Choroid plexus epithelial cell (primary cell): ENCODE measurements at regions not wholly inside any gene's neighbourhood (a gene's known extent, or its start where the extent isn't known, plus 50 kb on each side); places are given as distances from the start of the nearest gene placed in this dataset.

Source experiments
- DNase-seq: peaks from one replicate; pipeline ENCODE4 v3.0.0-alpha.2; 2010; ENCODE audit warnings: low read depth
- H3K4me3 ChIP-seq: 2 replicates; pipeline ENCODE4 v1.5.1; 2011; ENCODE audit warnings: low read depth, mild to moderate bottlenecking, control low read depth, low read length, moderate library complexity
- TF ChIP-seq, protein P1 (sequence below): conservative IDR thresholded peaks from 2 replicates; pipeline ENCODE4 v1.5.1; 2011; ENCODE audit warnings: low read depth, mild to moderate bottlenecking, control low read depth, inconsistent platforms, low read length, moderate library complexity

DNA sequence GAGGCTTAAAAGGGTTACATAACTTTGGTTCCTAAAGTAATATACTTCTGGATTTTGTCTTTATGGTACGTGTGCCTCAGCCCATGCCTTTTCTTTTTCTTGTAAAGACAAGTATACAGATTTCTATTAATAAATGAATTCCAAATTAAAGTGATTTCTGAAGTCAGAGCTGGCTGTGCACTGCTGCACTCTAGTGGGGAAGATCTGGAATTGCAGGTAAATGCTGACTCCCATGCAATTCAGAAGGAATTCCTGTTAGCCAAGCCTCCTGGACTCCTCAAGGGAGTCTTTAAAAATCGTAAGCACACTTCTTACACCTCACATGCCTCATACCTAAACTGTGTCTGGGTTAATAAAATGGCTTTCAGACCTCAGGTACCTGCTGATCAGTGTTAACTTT lies 118.4 kb upstream of the SLC7A1 start:
- TF ChIP-seq, protein P1, sequence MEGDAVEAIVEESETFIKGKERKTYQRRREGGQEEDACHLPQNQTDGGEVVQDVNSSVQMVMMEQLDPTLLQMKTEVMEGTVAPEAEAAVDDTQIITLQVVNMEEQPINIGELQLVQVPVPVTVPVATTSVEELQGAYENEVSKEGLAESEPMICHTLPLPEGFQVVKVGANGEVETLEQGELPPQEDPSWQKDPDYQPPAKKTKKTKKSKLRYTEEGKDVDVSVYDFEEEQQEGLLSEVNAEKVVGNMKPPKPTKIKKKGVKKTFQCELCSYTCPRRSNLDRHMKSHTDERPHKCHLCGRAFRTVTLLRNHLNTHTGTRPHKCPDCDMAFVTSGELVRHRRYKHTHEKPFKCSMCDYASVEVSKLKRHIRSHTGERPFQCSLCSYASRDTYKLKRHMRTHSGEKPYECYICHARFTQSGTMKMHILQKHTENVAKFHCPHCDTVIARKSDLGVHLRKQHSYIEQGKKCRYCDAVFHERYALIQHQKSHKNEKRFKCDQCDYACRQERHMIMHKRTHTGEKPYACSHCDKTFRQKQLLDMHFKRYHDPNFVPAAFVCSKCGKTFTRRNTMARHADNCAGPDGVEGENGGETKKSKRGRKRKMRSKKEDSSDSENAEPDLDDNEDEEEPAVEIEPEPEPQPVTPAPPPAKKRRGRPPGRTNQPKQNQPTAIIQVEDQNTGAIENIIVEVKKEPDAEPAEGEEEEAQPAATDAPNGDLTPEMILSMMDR = peak; percentile 81
- peak; percentile 52 for DNase-seq
- no peak overlapping the region for H3K4me3 ChIP-seq

DNA sequence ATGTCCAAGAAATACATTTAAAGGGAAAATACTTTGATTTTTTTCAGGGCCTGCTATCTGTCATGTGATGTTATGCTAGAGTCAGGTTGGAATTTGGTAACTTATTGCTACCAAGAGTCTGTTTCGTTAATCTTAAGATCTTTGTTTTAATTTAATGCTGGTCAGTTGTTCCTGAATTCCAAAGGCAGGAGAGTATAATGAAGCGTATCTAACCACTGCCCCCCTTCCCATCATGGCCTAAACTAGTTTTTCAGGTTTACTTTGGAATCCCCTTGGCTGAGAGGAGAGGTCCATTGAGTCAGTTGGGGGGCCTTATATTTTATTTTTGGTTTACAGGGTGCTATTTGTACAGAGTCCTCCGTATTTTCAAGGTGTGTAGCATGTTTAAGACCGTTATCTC lies 116.3 kb upstream of the SLC7A1 start:
- TF ChIP-seq, protein P1 = no peak
- DNase-seq = no peak

DNA sequence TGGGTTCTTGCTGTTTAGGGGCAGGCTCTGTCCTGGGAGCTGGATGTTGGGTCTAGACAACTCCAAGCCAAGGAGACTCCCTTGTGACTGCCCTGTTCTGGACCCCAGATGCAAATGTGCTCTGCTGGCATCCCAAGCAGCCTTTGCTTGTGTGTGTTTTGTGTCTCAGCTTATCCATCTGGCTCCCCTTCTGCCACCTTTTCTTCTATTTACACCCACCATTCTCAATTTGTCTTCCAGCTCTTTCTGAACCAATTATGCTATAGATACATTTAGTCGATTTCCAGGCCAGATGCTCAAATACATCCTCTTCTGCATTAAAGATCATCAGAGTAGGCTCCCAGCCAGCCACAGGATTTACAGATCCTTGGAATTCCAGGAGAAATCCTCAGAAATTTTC lies 115.0 kb upstream of the SLC7A1 start:
- no peak overlapping the region for H3K4me3 ChIP-seq
- DNase-seq = no peak
- TF ChIP-seq, protein P1 = no peak

More for the DNA sequence above, 116.3 kb upstream of the SLC7A1 start:
- H3K4me3 ChIP-seq = no peak overlapping the region

DNA sequence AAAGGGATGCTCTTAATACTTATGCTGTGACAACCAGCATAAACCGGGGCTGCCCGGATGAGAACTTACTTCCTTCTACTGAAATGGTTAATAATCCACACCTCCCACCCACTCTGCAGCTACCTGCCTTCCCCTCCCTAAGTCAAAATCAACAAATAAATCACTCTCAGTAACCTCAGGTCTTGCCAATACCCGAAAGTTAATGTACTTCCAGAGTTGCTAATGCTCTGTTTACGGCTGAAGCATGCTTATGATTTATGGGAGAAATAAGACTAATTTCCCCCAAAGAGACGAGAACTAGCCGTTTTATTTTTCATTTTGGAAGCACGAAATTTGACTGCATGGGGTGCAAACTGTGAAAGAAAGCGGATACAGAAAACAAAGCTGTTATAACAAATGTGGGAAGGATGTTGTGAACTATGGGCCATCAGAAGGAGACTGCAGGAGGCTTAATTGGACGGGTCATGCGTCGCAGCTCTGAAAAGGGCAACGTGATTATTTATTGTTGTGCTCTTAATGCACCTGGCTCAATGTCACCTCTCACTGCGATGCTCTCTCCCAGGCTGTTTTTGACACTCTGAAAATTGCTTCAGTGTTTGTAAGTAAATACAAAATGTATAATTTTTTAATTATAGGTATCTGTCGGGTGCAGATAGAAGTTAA lies 114.0 kb upstream of the SLC7A1 start:
- no peak for DNase-seq
- no peak overlapping the region for H3K4me3 ChIP-seq
- TF ChIP-seq, protein P1 = no peak

DNA sequence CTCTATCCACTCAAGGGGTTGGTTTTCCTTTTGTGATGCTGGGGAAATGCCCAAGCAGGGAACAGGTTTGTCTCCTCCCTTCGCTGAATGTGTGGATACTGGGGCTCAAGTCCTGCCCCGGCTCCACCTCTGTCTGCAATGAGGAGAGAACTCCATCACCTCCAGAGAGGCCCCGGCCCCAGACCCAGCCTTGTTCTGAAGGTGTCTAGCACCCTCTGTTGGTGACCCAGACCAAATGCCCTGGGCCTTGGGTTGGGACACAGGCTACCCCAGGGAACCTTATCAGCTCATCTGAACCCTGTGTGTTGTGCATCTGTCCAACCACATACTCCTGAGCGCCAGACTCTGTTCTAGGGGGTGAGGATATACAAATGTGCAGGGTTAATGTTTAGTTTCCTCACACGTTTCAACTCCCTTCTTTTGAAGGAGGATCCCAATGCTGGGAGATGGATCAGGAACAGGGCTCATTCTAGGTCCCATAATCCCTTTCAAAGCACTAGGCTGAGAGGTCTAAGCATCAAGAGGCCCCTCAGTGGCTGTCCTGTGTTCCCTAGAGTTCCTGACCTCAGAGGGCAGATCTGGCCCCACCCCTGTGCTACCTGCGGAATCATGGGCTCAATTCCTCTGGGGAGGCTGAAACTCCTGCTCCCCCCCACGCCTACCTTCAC lies 112.5 kb upstream of the SLC7A1 start:
- DNase-seq = peak; percentile 72
- TF ChIP-seq, protein P1 = peak; percentile 91
- H3K4me3 ChIP-seq = no peak overlapping the region

DNA sequence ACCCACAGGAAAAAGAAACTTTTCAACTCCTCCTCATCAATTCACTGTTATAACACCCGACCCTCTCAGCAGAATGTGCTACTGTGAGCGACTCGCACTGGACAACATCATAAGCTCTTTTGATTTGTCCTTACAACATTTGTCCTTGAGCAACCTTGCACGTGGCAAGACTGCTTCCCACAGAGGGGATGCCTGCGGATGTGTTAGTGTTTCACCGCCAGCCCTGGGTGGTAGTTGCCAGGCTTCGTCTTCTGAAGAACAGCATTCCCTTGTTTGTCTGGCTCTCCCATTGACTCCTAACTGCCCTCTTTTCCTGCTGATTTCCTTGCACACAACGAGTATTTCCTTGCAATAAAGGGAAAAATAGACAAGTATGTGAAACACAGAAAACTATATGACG lies 111.4 kb upstream of the SLC7A1 start:
- TF ChIP-seq, protein P1 = no peak
- no peak overlapping the region for H3K4me3 ChIP-seq
- no peak for DNase-seq

DNA sequence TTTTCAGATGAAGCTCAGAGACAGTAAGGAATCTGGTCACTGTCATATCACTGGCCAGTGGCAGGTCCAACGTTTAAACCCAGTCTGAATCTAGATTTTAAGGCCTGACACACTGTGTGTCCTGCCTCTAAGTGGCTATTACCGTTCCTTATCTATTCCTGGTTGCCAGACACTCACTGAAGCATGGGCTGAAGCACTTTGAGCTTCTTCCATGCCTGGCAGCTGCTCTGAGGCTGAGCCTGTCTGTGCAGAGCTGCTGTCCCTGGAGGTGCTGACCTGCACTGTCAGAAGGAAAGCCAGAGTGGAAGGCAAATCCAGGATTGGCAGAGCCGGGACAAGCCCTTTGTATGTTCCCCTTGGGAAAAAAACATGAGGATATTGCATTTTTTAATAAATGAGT lies 109.2 kb upstream of the SLC7A1 start:
- no peak for DNase-seq
- TF ChIP-seq, protein P1 = no peak
- no peak overlapping the region for H3K4me3 ChIP-seq
